ENCODE measurements at regions not wholly inside any gene's neighbourhood (a gene's known extent, or its start where the extent isn't known, plus 50 kb on each side); places are given as distances from the start of the nearest gene placed in this dataset.

- no peak for DNase-seq
Observed at GRCh38 chr10:30793093-30793492, 163.5 kb upstream of the LYZL2 start.

DNA sequence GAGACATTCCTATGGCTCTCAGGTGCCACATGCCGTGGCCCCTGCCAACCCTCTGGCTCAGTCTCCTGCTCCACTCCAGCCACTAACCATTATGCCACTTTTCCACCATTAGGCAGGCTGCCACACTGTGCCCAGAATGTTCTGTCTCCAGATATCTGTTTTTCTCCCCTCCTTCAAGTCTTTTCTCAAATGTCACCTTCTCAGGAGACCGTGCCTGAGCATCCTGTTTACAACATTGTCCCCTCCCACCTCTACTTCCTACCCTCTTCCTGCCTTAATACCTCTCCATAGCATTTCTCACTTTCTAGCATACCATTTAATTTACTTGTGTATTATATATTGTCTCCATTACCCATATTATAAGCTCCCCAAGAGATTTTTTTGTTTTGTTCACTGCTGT lies 162.5 kb upstream of the LYZL2 start:
- no peak for DNase-seq

DNA sequence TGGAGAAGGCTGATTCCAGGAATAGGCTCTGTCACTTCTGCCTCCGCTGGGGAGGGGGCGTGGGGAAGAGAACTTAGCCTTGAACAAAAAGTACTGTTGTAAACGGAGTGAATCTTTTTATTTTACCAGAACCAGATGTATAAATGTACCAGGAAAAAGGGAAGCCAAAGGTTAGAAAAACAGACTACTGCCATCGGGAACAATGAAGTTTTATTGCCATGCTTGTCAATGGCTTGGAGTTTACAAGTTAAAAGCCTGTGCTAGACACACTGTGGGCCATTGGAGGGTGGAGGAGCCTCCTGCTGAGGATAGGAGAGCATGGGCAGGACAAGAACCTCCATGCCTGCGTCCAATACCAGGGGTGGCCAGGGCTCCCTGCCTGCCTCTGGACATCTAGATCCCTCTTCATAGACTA lies 161.7 kb upstream of the LYZL2 start:
- DNase-seq = no peak

GRCh38 chr10:30789806-30790205 lies 160.3 kb upstream of the LYZL2 start:
- no peak for DNase-seq

DNA sequence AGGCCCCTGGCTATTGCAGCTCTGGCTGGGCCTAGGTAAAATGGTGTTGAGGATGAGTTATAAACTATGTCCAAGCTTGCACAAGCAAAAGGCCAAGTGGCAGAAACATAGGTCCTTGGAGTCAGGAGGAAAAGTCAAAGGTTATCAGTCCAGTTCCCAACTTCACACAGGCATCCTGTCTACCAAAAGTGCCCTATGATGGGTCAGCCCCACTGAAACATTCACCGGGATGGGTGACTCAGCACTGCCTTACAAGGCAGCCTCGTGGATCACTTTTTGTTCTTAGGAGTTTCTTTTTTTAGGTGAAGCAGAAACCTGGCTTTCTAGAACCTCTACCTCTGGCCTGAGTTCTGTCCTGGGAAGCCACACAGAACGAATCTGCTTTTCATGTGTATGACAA lies 158.8 kb upstream of the LYZL2 start:
- no peak for DNase-seq

DNA sequence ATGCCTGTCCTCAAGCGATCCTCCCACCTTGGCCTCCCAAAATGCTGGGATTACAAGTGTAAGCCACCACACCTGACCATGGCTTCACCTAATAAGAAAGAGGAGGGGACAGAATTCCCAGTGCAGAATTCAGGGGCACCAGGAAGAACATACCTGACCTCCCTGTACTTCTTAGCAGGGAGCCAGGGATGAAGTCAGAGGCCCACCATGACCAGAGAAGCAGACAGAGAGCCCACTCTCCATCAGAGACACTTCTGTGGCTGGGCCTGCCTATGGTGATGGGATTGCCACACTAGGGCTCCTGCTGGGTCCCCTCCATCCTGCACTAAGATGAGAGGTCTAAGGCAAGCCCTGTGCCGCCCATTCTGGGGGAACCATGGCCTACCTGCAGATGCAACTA lies 157.4 kb upstream of the LYZL2 start:
- DNase-seq = no peak

- DNase-seq = no peak
Observed at GRCh38 chr10:30786131-30786530, 156.6 kb upstream of the LYZL2 start.

- no peak for DNase-seq
Observed at GRCh38 chr10:30784897-30785605, 155.5 kb upstream of the LYZL2 start.

GRCh38 chr10:30784524-30784896 lies 155.0 kb upstream of the LYZL2 start:
- DNase-seq = no peak

DNA sequence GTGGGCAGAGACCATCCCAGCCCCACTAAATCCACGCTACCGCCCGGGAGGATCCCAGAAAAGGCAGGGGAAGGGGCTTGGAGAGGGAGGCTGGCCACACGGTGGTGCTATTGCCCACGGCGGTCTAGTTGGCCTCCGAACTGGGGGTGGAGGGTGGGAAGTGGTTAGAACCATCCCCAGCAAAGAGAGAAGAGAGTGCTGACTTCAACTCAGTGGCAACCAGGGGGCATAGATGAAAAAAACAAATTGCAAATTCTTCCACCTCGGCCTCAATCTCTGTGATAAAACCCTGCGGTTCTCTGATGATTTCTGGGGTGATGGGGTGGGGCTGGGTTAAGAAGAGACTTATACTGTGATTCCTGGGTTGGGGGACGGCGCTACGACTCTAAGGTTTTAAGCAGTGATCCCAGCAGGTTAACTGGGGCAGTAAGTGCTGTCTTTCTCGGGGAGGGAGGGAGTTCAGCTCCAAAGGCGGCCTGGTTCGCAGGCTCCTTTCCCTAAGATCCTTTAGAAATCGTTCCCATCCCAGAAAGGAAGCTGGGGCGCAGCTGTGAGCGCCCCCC lies 154.5 kb upstream of the LYZL2 start:
- DNase-seq = peak; percentile 74

- no peak for DNase-seq
Observed at GRCh38 chr10:30782537-30783461, 153.2 kb upstream of the LYZL2 start.

DNA sequence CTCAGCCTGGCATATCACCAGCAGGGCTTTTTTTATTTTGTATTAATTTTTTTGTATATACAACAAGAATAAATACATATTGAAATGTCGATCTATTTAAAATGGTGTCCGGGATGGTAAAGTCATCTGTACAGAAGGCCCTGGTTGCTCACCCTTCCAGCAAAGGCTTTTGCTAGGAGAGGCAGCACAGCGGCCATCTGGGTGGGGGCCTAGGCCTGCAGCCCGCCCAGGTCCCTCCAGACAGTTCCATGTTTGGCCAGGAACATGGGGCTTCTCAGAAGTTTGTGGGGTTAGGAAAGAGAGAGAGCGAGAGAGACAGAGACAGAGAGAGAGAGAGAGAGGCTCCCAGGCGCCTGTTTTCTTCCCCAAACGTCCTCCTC lies 152.6 kb upstream of the LYZL2 start:
- DNase-seq = no peak

- no peak for DNase-seq
Observed at GRCh38 chr10:30781670-30782121, 152.1 kb upstream of the LYZL2 start.

- no peak for DNase-seq
Observed at GRCh38 chr10:30778769-30779168, 149.2 kb upstream of the LYZL2 start.

DNA sequence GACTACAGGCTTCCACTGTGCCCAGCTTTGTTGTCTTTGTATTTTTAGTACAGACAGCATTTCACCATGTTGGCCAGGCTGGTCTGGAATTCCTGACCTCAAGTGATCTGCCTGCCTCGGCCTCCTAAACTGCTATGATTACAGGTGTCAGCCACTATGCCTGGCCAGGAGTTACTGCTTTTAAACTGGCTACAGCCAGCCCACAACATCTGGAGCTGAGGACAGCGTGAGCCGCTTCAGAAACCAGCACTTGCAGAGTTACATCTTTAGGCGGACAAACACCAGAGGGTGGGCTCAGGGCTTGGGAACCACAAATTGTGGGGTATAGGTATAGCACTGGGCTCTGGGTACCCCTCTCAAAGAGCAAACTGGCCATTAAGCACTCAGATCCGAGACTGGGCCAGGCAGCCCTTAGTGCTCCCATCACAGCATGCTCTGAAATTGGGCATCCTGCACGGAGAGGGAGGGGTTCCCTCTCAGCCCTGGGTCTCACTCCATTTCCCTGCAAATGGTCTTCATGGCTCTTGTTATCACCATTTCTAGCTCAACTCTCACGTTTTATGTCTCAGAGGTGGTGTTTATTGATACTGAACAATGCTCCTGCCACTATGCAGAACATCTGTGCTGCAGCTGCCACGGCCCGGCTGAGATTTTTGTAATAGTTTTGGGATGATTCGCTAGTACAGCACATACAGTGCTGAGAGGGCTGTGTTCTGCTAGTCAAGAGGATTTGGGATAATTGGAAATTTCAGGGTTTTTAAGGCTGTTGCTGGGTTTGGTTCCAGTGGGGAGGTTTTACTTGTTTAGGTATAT lies 146.4 kb upstream of the LYZL2 start:
- no peak for DNase-seq

GRCh38 chr10:30774261-30774660 lies 144.7 kb upstream of the LYZL2 start:
- DNase-seq = no peak

DNA sequence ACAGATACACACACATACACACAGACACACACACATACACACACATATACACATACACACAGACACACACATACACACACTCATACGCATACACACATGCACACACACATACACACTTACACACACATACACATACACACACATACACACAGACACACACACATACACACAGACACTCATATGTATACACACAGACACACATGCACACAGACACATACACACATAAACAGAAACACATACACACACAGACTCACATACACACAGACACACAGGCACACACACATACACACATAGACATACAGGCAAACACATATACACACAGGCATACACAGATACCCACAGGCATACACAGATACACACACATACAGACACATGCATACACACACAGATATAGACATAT lies 143.9 kb upstream of the LYZL2 start:
- no peak for DNase-seq

DNA sequence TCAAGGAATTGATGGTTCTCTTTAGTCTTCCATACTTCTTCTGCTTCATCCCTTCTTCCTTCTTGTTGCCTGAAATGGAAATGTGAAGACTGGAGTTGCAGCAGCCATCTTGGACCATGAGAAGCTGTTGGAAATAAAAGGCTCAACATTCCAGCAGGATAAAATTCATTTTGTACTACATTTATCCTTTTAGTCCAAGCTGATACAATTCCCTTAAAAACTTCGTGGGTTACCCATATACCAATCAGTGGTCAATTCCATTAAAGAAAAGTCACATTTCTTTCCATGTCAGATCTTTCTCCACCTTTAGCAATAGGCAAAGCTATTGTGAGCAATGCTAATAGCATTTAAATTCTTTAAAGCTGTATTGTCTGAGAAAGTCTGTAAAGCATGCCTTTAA lies 141.3 kb upstream of the LYZL2 start:
- no peak for DNase-seq

DNA sequence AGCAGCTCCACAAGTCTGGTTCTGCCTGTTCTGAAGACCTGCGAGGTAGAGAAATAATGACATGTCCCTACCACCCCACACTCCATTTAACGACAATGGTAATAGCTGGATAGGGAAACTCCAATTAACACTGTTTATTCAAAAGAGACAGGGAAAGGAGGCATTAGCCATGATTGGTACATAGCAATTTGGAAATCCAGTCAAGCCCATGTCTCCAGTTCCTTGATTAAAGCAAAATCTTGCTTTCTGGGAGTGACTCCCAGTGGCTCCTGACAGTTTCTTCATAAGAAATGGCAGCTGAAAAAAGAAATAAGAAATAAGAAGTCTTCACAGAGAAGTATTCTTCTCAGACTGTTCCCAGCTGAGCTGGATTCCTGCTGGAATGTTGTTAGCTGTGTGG lies 140.7 kb upstream of the LYZL2 start:
- DNase-seq = no peak

DNA sequence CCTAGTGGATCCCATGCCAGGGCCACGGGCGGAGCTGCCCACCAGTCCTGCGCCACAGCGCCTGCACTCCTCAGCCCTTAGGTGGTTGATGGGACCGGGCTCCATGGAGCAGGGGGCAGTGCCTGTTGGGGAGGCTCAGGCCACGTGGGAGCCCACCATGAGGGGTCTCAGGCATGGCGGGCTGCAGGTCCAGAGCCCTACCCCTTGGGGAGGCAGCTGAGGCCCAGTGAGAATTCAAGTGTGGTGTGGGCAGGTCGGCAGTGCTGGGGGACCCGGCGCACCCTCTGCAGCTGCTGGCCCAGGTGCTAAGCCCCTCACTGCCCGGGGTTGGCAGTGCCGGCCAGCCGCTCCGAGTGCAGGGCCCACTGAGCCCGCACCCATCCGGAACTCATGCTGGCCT lies 139.8 kb upstream of the LYZL2 start:
- DNase-seq = no peak

DNA sequence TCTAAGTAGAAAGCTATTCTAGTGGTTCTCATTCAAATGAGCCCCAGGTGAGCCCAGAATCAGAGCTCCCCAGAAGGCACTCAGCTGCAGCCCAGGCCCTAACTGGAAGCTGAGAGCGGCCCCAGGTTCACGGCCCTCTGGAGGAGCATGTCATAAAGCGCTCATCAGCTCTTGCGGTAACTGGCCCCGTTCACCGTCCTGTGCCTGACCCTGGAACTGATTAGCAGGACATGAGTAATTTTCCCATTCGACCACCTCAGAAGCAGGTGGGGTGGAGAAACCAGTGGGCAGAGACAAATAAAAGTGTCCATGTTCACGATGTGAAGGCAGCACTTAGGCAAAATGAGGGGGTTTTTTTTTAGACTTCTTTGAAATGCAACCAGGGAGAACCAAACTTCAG lies 136.1 kb upstream of the LYZL2 start:
- DNase-seq = no peak

GRCh38 chr10:30765022-30765615 lies 135.6 kb upstream of the LYZL2 start:
- DNase-seq = no peak

DNA sequence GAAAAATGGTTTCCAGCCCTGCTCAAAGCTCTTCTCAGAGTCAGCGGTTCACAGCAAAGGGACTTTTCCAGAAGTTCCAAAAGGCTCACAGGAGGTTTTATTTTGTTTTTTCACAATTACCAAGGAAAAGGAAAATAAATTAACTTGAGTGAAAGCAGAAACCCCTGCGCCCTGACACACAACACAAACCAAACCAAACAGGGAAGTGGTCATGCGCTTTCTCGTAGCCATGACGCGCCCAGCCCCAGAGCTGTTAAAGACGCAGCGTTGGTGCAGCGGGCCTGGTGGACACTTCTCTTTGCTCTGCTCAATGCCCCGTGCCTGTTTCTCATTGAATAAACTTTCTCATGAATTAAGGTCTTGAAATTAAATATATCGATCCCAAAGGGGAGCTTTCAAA lies 134.4 kb upstream of the LYZL2 start:
- no peak for DNase-seq

All from activated effector memory CD4-positive, alpha-beta T cell treated with Interleukin-2 at 50 U/mL for 16 hours (primary cell).